Glutamatergic neuron (in vitro differentiated cells): ENCODE measurements at regions not wholly inside any gene's neighbourhood (a gene's known extent, or its start where the extent isn't known, plus 50 kb on each side); places are given as distances from the start of the nearest gene placed in this dataset.

Experiments
- DNase-seq: peaks from one replicate; pipeline ENCODE4 v3.0.0; 2022
- H3K27ac Mint-ChIP-seq: one replicate; pipeline ENCODE4 v1.8.0; 2020; ENCODE audit warnings: mild to moderate bottlenecking, mixed read lengths, inconsistent platforms; ENCODE audit not compliant: unreplicated experiment
- H3K27me3 Mint-ChIP-seq: one replicate; pipeline ENCODE4 v1.8.0; 2020; ENCODE audit warnings: mild to moderate bottlenecking, moderate library complexity, mixed read lengths, inconsistent platforms; ENCODE audit not compliant: unreplicated experiment
- H3K36me3 Mint-ChIP-seq: one replicate; pipeline ENCODE4 v1.8.0; 2020; ENCODE audit warnings: mild to moderate bottlenecking, mixed read lengths, inconsistent platforms; ENCODE audit not compliant: unreplicated experiment
- H3K4me1 Mint-ChIP-seq: one replicate; pipeline ENCODE4 v1.8.0; 2020; ENCODE audit warnings: mild to moderate bottlenecking, low read depth, mixed read lengths, inconsistent platforms; ENCODE audit not compliant: unreplicated experiment
- H3K4me3 Mint-ChIP-seq: one replicate; pipeline ENCODE4 v1.8.0; 2020; ENCODE audit warnings: mild to moderate bottlenecking, mixed read lengths, inconsistent platforms; ENCODE audit not compliant: unreplicated experiment
- H3K9me3 Mint-ChIP-seq: one replicate; pipeline ENCODE4 v1.8.0; 2020; ENCODE audit warnings: mild to moderate bottlenecking, moderate library complexity, mixed read lengths, inconsistent platforms; ENCODE audit not compliant: unreplicated experiment
- TF ChIP-seq, protein P1 (sequence below): fragments of 200-600 bp; sonication (generic); IDR thresholded peaks from one replicate; pipeline ENCODE4 v1.5.0; 2021; ENCODE audit not compliant: partially characterized antibody, unreplicated experiment

DNA sequence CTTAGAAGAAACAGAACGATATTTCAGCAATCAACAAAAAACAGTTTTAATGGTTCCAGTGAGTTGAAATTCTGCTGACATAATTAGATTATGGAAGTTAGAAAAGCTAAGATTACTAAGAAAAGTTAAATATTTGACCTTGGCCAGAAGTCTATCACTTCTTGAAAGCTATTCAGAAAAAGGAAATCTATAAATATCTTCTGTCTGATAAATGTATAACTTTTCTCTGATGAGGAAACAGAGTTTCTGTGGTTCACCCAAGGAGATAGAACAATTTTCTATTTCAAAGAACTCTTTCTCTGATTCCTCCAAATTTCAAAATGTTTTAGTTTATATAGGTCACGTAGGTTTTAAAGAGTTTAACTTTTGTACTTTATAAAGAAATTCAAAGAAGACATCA lies 438.4 kb upstream of the CHORDC1 start:
- Mint-ChIP-seq H3K4me1 (peaks cover 5% of the 10 kb centered on the region), H3K27ac (no peak overlapping the region), H3K9me3 (no peaks in the 10 kb centered on the region), H3K36me3 (no peaks in the 10 kb centered on the region), H3K4me3 (no peak overlapping the region), H3K27me3 (no peaks in the 10 kb centered on the region)
- TF ChIP-seq, protein P1, sequence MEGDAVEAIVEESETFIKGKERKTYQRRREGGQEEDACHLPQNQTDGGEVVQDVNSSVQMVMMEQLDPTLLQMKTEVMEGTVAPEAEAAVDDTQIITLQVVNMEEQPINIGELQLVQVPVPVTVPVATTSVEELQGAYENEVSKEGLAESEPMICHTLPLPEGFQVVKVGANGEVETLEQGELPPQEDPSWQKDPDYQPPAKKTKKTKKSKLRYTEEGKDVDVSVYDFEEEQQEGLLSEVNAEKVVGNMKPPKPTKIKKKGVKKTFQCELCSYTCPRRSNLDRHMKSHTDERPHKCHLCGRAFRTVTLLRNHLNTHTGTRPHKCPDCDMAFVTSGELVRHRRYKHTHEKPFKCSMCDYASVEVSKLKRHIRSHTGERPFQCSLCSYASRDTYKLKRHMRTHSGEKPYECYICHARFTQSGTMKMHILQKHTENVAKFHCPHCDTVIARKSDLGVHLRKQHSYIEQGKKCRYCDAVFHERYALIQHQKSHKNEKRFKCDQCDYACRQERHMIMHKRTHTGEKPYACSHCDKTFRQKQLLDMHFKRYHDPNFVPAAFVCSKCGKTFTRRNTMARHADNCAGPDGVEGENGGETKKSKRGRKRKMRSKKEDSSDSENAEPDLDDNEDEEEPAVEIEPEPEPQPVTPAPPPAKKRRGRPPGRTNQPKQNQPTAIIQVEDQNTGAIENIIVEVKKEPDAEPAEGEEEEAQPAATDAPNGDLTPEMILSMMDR = no peak
- DNase-seq = no peak

DNA sequence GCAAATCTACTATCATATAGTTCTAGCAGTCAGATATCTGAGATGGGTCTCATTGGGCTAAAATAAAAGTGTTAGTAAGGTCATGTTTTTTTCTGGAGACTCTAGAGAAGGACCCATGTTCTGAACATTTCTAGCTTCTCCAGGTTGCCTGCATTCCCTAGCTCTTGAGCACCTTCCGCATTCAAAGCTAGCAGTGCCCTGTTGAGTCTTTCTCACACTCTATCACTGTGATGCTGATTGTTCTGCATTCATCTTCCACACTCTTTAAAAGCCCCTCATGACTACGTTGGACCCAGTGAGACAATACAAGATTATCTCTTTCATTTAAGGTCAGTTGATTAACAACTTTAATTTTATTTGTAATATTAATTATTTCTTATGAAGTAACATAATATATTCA lies 433.3 kb upstream of the CHORDC1 start:
- no peak for DNase-seq
- Mint-ChIP-seq H3K4me1 (peaks cover 5% of the 10 kb centered on the region), H3K36me3 (no peaks in the 10 kb centered on the region)

DNA sequence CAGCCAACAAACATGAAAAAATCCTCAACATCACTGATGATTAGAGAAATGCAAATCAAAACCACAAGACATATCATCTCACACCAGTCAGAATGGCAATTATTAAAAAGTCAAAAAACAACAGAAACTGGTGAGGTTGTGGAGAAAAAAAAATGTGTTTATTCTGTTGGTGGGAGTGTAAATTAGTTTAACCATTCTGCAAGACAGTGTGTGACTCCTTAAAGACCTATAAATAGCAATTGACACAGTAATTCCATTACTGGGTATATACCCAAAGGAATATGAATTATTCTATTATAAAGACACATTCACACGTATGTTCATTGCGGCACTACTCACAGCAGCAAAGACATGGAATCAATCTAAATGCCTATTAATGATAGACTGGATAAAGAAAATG lies 427.3 kb upstream of the CHORDC1 start:
- H3K36me3 Mint-ChIP-seq = no peaks in the 10 kb centered on the region
- no peak overlapping the region for H3K27ac Mint-ChIP-seq
- H3K4me1 Mint-ChIP-seq = peaks cover 18% of the 10 kb centered on the region
- TF ChIP-seq, protein P1 = no peak
- no peak overlapping the region for H3K4me3 Mint-ChIP-seq
- no peaks in the 10 kb centered on the region for H3K27me3 Mint-ChIP-seq
- no peak for DNase-seq
- H3K9me3 Mint-ChIP-seq = peaks cover 2% of the 10 kb centered on the region

More for the DNA sequence above, 433.3 kb upstream of the CHORDC1 start:
- no peaks in the 10 kb centered on the region for H3K27me3 Mint-ChIP-seq
- no peak overlapping the region for H3K4me3 Mint-ChIP-seq
- no peak overlapping the region for H3K27ac Mint-ChIP-seq
- TF ChIP-seq, protein P1 = no peak
- no peaks in the 10 kb centered on the region for H3K9me3 Mint-ChIP-seq

DNA sequence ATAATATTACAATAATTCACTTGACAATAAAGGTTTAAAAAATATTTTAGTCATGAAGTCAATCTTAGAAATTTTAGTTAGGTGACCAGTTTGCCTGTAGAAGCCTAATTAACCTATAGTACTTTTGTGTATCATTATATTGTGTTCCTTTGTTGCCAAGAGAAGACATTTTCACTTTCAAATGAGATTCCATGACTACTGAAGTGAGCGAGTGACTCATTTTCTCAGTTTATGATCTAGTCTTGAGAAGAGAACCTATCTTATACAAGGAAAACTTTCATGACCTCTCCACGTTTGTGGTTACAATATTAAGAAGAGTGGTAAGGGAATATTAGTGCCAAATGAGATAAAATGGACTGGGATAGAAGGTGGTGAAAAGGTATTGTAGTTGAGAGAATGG lies 423.9 kb upstream of the CHORDC1 start:
- H3K27me3 Mint-ChIP-seq = no peaks in the 10 kb centered on the region

DNA sequence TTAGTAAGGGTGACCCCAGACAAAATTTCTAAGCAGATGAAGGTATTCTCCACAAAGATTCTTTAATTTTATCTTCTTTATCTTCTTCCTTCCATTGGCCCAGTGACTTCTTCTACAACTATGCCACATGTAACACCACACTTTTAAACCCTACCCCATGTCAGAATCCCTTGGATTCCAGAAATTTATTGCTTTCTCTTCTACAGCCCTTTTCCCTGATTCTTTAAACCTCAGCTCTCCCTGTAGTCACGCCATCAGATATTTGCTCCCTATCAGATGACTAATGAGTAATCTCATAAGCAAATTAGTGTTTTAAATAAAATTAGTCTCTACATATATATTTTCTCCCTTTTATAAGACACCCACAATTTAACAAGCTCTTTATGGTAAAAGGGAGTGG lies 423.4 kb upstream of the CHORDC1 start:
- H3K4me3 Mint-ChIP-seq = no peak overlapping the region
- H3K27ac Mint-ChIP-seq = no peak overlapping the region
- H3K27me3 Mint-ChIP-seq = no peaks in the 10 kb centered on the region
- H3K9me3 Mint-ChIP-seq = peaks cover 2% of the 10 kb centered on the region
- DNase-seq = no peak
- H3K36me3 Mint-ChIP-seq = no peaks in the 10 kb centered on the region
- TF ChIP-seq, protein P1 = no peak
- H3K4me1 Mint-ChIP-seq = peaks cover 27% of the 10 kb centered on the region

More for the DNA sequence above, 423.9 kb upstream of the CHORDC1 start:
- Mint-ChIP-seq H3K36me3 (no peaks in the 10 kb centered on the region), H3K9me3 (peaks cover 2% of the 10 kb centered on the region), H3K4me1 (peaks cover 27% of the 10 kb centered on the region), H3K4me3 (no peak overlapping the region), H3K27ac (no peak overlapping the region)
- no peak for DNase-seq
- TF ChIP-seq, protein P1 = no peak
